Fibroblast of lung (primary cell): ENCODE measurements at regions not wholly inside any gene's neighbourhood (a gene's known extent, or its start where the extent isn't known, plus 50 kb on each side); places are given as distances from the start of the nearest gene placed in this dataset.

Source experiments
- EZH2 ChIP-seq: IDR thresholded peaks from 2 replicates; pipeline ENCODE4 v1.5.1; 2012; ENCODE audit warnings: low read length, control low read depth, mild to moderate bottlenecking; ENCODE audit errors: missing control alignments
- TF ChIP-seq, protein P1 (sequence below), 2 donors: IDR thresholded peaks in 1 of 2; conservative IDR thresholded peaks in 1 of 2; 1 replicate in 1 of 2; 2 replicates in 1 of 2; pipeline ENCODE4 v1.5.1; 2011 to 2012; ENCODE audit warnings: low read length in 2 of 2, control low read depth in 1 of 2, inconsistent platforms in 1 of 2, low read depth in 1 of 2, mild to moderate bottlenecking in 1 of 2

- TF ChIP-seq, protein P1, sequence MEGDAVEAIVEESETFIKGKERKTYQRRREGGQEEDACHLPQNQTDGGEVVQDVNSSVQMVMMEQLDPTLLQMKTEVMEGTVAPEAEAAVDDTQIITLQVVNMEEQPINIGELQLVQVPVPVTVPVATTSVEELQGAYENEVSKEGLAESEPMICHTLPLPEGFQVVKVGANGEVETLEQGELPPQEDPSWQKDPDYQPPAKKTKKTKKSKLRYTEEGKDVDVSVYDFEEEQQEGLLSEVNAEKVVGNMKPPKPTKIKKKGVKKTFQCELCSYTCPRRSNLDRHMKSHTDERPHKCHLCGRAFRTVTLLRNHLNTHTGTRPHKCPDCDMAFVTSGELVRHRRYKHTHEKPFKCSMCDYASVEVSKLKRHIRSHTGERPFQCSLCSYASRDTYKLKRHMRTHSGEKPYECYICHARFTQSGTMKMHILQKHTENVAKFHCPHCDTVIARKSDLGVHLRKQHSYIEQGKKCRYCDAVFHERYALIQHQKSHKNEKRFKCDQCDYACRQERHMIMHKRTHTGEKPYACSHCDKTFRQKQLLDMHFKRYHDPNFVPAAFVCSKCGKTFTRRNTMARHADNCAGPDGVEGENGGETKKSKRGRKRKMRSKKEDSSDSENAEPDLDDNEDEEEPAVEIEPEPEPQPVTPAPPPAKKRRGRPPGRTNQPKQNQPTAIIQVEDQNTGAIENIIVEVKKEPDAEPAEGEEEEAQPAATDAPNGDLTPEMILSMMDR (conservative IDR thresholded peaks at IDR 0.05 in 1 of 2, IDR thresholded peaks at IDR 0.05 in 1 of 2; ENCODE audit: low read depth in 1 of 2, low read length in 2 of 2) = no peak
- TF ChIP-seq EZH2 = no peak
These were observed 237.0 kb upstream of the AGTR1 start for GRCh38 chr3:148460686-148461085.
